ENCODE measurements at regions not wholly inside any gene's neighbourhood (a gene's known extent, or its start where the extent isn't known, plus 50 kb on each side); places are given as distances from the start of the nearest gene placed in this dataset.

GRCh38 chr16:65481956-65482355, 360.1 kb upstream of the CDH11 start:
- TF ChIP-seq, protein P1, sequence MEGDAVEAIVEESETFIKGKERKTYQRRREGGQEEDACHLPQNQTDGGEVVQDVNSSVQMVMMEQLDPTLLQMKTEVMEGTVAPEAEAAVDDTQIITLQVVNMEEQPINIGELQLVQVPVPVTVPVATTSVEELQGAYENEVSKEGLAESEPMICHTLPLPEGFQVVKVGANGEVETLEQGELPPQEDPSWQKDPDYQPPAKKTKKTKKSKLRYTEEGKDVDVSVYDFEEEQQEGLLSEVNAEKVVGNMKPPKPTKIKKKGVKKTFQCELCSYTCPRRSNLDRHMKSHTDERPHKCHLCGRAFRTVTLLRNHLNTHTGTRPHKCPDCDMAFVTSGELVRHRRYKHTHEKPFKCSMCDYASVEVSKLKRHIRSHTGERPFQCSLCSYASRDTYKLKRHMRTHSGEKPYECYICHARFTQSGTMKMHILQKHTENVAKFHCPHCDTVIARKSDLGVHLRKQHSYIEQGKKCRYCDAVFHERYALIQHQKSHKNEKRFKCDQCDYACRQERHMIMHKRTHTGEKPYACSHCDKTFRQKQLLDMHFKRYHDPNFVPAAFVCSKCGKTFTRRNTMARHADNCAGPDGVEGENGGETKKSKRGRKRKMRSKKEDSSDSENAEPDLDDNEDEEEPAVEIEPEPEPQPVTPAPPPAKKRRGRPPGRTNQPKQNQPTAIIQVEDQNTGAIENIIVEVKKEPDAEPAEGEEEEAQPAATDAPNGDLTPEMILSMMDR (IDR thresholded peaks at IDR 0.05) = no peak
- TF ChIP-seq POLR2A (IDR thresholded peaks at IDR 0.05) = no peak
- no peak for TF ChIP-seq POLR2AphosphoS5 (IDR thresholded peaks at IDR 0.05)
